Hindlimb muscle (tissue), 1 donor: ENCODE measurements at regions not wholly inside any gene's neighbourhood (a gene's known extent, or its start where the extent isn't known, plus 50 kb on each side); places are given as distances from the start of the nearest gene placed in this dataset.
"Not testable (repeated sequence)": the region's sequence is repeated elsewhere in the genome, so short reads cannot be mapped to it uniquely, and the experiment has no call there.

Source experiments
- DNase-seq: peaks from one replicate; pipeline ENCODE4 v3.0.0-alpha.2; 2013

DNA sequence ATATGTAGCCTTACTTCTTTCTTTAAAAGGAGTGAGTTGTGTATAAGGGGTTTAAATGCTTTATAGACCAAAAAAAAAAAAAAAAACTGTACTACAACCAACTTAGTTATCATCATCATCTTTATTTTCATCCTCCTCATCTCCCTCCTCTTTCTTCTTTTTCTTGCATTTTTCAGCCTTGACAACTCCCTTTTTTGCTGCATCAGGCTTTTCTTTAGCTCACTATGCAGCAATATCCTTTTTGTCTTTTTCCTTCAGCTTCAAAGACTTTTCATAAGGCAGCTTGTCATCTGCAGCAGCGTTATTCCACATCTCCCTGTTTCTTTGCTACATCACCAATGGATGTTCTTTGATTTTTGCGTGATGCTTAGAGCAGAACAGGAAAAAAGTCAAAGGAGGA lies 526.0 kb downstream of the ZNF608 start:
- DNase-seq: no peak

DNA sequence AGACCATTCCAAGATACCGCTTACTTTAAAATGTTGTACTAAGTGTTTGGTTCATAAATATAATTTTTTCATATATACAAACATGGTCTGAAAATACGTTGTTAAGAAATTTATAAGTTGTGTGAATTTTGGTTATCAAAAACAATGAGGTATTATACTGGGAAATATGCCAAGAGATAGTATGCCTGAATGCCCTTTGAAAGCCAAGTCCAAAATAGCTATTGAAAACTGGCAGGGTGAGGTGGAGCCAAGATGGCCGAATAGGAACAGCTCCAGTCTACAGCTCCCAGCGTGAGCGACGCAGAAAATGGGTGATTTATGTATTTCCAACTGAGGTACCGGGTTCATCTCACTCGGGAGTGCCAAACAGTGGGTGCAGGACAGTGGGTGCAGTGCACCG lies 533.5 kb downstream of the ZNF608 start:
- DNase-seq: no peak

DNA sequence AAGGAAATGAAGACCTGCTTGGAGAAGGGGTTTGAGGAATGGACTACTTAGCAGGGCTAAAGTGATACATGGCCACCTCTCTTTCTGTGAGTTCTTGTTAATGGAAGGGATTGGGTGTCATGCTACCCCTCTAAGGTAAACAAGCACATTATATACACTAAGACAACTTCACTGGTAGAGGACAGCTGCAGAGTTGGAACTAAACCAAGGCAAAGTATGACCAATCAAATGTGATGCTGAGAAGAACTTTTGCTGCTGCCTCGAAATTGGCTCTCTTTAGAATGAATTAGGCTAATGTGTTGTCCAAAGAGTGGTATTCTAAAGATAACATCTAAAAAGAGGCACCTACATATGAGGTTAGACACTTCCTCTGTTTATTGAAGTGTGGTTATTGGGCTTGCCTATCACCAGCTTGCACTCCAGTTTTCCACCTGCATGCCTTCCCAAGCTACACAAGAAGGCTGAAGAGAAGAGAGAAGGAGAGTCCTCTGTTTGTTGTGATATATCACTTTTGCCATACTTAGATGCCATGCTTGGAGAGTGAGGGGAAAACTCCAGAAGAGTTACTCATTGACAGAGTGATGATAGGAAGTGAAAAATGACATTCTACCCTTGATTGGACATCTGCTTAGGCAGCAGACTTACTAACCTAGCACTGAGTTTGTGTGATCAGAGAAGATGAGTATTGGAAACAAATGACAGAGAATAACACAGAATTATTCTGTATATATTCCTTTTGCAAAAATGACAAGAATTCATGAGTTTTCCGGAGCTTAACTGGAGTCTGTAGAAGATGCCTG lies 536.1 kb downstream of the ZNF608 start:
- DNase-seq: no peak

DNA sequence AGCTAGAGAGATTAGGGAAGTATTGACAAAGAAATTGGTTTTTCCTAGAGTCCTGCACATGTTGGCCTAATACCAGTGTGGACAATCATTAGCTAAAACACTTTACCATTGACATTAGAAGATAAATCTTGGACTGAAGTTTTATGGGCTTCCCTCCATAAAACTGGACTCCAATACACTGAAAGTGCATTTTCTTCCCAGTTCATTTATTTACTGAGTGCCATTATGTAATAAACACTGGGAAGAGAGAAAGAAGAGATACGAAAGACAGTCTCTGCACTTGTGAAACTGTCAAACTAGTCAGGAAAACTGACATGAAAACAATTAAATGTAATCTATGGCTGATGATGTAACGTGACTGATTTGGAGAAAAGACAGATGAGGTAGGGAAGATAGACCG lies 539.3 kb downstream of the ZNF608 start:
- no peak for DNase-seq

DNA sequence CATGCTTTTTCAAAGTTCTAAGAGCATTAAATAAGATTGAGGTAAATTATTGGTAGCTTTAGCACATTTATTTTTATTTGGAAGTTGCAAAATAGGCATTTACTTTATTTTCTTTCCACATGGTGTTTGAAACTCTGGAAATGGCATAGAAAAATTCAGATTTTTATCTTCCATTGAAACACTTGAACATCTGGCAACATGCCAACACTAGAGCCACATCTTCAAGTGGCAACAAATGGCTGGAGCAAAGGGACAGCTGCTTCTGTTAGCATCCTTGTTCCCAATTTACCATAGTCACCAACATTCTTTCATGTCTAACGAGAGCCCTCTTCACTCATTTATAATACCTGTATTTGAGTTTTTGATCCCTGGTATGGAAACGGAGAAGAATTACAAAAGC lies 539.9 kb downstream of the ZNF608 start:
- DNase-seq: no peak

DNA sequence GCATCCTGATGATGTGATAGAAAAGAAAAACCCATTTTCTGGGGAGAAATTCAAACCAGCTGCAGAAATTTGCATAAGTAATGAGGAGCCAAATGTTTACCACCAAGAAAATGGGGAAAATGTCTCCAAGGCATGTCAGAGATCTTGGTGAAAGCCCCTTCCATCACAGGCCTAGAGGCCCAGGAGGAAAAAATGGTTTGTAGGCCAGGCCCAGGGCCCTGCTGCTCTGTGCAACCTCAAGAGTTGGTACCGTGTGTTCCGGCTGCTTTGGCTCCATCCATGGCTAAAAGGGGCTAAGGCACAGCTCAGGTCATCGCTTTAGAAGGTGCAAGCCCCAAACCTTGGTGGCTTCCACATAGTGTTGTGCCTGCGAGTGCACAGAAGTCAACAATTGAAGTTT lies 543.1 kb downstream of the ZNF608 start:
- no peak for DNase-seq

DNA sequence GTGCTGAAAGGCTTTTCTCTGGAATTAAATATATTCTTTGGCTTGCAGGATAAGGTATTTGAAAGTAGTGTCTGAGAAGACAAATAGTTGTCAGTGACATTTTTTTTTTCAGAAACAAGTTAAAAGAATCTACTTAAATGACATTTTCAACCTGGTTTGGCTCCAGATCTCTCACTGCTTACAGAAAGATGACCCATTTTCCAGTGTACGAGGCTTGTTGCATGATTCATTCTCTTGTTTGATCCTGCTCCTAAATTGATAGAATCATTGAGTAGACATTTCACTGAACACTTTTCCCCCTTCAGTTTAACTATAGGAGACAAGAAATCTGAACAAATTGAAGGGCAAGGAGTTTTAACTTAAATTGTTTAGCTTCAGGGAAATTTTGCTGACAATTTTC lies 546.1 kb downstream of the ZNF608 start:
- DNase-seq: no peak

DNA sequence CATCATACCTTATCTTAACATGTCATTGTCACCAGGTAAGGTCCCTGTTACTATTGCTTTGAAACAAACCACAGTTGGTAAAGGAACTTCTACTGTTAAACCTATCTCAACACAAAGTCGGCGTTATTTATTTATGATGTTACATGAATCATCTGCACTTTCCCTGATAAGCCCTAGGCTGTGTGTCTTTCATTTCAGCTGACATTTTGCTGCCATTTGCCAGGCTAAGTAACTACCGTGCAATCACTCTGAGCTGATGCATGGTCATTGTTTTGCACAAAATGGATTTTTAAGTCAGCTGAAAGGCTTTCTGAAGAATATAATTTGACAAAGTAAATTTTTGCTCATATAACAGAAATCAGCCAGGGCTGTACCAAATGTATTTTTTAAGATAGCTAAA lies 546.5 kb downstream of the ZNF608 start:
- no peak for DNase-seq

DNA sequence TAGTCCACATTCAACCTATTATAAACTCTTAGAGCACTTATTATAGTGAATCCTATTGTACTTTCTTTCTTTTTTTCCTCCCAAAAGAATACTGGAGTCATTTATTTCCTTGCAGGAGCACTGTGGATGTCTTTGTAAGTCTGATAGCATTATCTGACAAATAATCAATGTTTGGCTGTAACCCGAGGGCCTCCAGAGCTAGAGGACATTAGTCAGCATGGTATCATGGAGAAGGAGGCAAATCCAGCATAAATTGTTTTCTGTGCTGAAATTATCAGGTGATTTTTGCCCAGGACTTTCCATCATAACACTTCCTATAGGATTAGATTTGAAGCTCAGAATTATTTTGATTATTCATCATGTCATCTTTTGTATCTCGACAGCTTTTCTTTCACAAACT lies 551.0 kb downstream of the ZNF608 start:
- no peak for DNase-seq

DNA sequence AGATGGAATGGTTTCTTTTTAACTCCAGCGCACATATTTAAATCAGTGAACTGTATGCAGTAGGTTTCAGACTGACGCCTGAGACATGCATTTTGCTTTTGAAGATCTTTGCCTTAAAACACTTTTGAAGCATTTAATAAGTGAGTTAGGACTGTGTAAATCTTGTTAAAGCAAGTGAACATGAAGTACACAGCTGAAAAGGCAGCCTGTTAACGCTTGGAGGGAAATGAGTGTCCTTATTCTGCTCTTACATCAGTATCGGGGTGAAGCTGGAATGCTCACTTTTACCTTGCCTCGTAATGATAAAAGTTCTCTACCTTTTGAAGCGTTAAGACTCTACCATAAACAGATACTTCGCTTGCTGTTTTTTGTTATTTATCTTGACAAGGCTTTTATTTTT lies 552.2 kb downstream of the ZNF608 start:
- DNase-seq: no peak

DNA sequence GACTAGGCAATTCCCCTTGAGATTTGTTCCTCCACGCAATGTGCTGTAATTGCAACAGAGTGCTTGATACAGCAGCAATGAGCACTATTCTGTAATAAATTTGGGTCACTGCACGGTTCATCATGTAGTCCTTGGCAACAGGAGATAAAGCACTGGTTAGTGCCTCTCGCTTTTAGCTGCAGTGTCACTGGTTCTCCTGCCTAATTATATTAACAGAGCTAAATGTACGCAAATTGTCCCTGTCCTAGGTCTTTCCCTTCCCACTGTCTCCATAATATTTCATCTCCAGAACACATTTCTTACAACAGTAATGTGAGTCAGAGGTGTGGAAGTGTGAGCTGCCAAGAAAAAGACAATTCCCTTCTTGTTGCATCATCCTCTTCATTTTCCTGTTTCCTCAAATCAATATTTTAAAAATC lies 553.1 kb downstream of the ZNF608 start:
- DNase-seq: no peak

DNA sequence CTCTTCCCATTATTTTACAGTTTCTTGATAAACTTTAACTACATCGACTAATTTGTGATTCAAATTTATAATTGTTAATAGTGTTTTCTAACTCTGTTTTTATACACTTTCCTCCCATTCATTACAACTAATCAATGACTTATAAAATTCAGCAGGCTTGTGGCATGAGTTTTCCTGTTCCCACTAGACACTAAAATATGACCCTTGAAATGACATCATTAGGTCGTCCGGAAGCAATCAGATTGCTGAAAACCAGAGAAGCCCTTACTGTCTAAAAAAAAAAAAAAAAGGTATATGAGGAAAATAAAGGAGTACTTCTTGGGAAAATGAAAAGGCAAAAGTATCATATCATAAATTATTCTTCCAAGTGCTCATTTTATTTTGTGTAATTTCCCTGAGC lies 553.7 kb downstream of the ZNF608 start:
- DNase-seq: no peak

DNA sequence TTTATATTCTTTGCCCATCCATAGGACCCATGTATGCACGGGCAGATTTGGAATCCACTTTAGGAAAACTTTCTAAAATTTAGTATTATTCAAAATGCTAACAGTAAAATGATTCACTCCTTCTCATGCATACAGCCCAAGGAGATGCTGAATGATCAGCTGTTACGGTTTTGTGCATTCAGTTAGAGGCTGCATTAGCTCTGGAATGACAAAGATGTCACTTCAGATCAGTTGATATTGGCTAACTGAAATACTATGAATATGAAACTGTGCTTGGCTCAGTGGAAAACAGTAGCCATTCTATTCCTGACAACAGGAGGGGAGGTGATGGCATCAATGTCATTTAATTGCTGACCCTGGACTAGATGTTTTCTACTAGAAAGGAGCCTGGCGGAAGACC lies 560.7 kb downstream of the ZNF608 start:
- no peak for DNase-seq

DNA sequence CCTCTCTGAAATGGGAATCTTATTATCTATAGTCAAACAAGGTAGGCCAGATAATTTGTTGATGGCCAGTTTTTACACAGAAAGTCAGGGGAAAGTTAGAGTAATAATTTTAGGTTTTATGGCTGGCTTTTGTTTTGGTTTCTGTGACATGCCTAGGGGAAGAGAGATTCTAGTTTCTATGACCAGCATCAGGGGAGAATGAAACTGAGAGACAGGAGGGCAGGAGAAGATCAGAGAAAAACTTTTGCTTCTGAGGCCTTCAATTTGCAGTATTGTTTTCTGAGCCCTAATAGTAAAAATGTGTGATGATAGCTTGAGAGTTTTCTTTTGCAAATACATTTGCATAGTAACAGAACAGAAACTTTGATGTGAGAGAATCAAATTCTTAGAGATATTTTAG lies 564.3 kb downstream of the ZNF608 start:
- no peak for DNase-seq

DNA sequence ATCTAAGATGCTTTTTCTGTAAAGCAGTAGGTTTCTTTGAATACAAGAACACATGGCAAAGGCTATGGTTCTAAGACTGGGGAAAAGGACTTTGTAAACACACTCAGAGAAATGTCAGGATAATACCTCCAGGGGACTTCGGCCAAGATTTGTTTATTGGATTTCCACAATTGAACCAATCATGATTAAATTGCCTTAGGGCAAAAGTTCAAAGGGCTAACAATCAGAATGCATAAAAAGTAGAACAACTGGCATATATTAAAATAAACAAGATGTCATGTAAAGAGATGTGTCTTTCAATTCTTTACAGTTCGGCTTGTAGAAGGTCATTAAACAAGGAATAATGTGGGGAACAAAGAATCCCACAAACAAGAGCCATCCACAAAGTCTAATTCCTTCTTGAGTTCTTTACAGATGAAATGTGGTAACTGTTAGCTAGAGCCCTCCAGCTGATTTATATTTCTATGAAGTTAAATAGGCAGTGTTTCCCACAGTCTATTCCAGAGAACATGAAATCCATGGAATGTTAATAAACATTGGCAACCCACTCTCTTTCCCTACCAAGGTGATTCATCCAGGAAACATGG lies 565.5 kb downstream of the ZNF608 start:
- DNase-seq: no peak

DNA sequence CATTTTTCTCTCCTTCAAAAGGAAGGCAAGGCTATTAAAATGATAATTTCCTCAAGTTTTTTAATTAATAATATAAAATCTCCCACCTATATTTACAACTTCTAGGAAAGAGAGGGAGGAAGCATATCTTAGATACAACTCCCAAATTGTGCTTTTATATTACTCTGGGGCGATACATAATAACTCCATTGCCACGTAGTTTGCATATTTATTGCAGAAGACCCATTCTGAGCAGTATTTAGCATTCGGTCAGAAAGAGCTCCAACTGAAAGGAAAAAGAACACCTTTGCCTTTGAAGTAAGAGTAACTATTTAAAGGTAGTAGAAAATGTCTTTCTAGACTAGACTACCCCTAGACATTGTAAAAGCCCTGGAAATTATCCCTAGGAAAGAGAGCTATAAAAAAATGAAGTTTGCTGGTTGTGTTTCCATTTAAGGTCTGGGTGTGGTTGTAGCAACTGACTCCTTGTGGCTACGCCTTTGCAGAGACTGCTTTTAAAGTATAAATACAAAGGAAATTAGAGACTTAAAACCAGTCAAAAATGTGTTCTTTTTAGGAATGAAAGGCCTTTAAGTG lies 566.1 kb downstream of the ZNF608 start:
- no peak for DNase-seq

DNA sequence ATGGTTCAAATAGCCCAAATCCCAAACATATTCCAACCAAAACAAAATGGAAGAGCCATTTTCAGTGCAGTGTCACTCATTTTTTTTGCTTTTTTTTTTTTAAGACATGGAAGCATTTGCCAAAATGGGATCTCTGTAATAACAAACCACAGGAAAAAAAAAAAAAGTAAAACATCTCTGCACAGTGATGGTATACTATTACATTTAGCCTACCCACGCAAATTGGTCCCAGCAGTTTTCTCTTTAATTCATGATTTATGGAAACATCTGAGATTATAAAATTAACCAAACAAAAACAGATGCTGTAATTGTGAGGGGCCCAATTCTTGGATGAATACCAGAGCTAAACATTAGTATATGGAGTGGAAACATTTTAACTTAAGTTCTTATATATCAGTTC lies 566.6 kb downstream of the ZNF608 start:
- no peak for DNase-seq

DNA sequence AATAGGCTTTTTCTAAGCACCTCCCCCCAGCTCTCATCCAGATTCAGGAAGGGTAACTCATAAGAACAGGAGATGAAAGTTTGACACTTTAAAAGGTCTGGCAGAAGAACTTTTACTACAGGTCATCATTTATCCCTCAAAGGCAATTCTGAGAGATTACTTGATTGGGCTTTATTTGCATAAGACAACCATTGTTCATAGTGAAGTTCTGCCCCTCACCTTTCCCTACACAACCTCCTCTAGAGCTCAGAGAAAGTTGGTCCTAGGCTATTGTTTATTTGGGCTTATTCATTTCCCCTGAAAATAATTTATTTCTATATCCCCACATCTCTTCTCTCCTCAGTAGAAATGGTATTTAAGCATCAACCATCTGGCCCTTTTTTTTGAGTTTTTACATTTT lies 568.4 kb downstream of the ZNF608 start:
- DNase-seq: no peak

DNA sequence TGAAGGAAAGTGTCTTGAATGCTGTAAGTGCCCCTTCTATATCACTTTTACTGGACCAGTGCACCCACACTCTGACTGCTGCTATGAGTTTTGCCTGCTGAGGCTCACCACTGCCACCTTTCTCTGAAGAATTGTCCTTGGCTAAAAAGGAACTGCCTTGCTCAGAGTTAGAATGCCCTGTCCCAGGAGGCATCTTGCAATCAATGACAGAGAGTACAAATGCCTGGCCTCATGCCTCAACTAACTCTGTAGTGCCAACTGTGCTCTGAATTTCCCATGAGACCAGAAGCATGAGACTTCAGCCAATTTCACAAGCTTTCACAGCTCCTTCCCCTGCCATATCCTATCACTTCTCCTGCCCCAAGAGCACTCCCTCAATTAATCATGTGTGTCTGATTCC lies 569.7 kb downstream of the ZNF608 start:
- no peak for DNase-seq

DNA sequence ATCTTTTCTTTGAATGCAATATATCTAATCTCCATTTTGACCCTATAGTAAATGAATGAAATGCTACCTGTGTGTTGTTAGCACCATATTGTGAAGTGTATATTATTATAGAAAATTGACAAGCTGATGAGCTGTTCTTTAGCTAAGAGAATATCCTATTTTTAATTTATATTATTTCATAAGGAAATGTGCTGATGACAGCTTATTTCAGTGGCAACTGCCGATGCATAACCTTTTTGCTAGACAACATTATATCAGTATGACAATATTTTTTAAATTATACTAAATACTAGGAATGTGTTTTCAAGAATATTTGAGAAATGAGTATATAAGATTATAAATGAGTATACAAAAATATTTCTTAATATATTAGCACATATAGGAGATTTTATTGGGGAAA lies 573.1 kb downstream of the ZNF608 start:
- DNase-seq: no peak

DNA sequence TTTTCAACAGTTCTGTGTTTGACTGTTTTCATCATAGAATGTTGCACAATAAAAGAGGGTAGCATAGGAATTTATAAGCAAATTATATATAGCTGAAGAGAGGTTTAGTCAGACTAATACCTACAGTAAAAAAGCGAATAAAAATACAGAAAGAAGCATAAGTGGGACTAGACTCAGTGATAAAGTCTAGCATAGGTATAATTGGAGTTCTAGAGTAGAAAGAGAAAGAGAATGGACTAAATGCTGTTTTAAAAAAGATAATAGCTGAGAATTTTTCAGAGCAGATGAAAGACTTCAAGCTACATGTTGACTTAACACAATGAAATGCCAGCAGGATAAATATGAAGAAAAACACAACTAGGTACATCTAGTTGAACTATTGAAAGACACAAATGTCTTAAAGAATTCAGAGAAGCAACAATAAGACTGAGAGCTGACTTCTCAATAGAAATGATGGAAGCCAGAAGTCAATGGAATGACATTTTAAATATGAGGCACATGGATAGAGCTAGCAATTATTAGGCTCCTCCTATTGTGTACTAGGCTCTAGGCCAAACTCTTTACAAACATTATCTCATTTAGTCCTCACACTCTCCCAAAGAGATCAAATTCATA lies 573.9 kb downstream of the ZNF608 start:
- DNase-seq: no peak

DNA sequence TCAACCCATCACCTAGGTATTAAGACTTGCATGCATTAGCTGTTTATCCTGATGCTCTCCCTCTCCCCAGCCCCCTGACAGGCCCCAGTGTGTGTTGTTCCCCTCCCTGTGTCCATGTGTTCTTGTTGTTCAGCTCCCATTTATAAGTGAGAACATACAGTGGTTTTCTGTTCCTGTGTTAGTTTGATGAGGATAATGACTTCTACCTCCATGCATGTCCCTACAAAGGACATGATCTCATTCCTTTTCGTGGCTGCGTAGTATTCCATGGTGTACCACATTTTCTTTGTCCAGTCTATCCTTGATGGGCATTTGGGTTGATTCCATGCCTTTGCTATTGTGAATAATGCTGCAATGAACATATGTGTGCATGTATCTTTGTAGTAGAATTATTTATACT lies 578.3 kb downstream of the ZNF608 start:
- not testable (repeated sequence) for DNase-seq

DNA sequence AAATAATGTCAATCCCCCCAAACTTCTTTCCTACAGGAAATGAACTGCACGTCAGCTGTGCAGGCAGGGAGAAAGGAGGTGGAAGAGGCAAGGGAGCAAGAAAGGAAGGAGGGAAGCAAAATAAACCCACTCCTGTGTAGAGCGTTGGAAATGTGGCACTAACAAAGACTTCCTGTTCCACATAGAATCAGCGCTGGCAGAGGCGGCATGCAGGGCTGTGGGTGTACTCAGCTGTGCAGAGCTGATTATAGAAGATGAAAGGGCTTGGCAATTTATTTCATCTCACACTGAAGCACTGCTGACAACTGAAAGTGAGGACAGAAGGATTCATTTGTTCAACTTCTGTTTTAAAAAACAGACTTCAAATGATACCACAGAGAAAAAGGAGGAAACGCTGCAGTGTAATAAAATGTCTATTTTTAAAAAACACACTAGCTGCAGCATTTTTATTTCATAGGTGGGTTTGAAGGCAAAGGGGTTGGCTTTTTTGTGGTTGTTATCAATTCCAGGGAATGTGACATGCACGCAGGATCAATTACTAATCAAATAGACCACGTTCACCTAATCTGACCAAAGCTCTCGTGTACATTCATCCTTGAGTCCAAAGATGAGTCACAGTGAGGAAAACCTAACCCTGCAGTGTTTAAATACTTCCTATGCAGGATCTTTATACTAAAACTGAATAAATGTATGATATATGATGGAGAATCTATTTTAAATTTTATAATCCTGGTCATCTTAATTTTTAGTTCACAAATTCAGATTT lies 583.5 kb downstream of the ZNF608 start:
- DNase-seq: peak; percentile 16
